Cardiac fibroblast (primary cell): ENCODE measurements at regions not wholly inside any gene's neighbourhood (a gene's known extent, or its start where the extent isn't known, plus 50 kb on each side); places are given as distances from the start of the nearest gene placed in this dataset.
"Not testable (repeated sequence)": the region's sequence is repeated elsewhere in the genome, so short reads cannot be mapped to it uniquely, and the experiment has no call there.

ENCODE experiments used
- DNase-seq, 2 donors: peaks; one replicate each; pipeline versions ENCODE4 v3.0.0 to v3.0.0-alpha.2; 2010; ENCODE audit warnings: low read depth in 2 of 2
- H3K4me3 ChIP-seq, 2 donors: replicated peaks in 1 of 2; 1 replicate in 1 of 2; 2 replicates in 1 of 2; pipeline ENCODE4 v1.5.1; 2011; ENCODE audit warnings: low read depth in 2 of 2, low read length in 2 of 2, mild to moderate bottlenecking in 2 of 2, moderate library complexity in 1 of 2
- TF ChIP-seq, protein P1 (sequence below): IDR thresholded peaks from one replicate; pipeline ENCODE4 v1.5.1; 2011; ENCODE audit warnings: low read depth, mild to moderate bottlenecking, low read length, inconsistent platforms

DNA sequence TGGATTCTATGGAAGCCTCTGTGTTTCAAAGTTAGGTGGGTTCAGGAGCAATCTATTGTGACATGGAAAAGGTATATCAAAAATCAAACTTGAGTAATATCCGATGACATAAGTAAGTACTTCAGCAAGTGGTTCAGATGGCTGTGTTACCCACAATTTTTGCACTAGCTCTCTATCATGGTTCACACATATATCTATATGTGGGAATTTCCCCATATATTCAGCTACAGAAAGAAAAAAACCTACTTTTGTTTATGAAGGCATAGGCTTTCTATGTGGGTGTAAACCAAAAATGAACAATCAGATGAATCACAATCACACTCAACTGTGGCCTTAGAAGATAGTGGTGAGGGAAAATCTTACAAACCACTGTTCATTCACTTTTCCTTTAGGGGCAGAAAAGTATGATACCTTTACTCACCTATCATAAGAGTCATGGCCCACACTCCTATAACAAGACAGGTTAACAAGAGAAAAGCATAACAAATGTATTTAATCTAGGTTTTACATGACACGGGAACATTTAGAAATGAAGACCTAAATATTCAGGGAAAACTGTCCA is 449.6 kb upstream of the HTR1E start:
- no peak overlapping the region for H3K4me3 ChIP-seq
- TF ChIP-seq, protein P1, sequence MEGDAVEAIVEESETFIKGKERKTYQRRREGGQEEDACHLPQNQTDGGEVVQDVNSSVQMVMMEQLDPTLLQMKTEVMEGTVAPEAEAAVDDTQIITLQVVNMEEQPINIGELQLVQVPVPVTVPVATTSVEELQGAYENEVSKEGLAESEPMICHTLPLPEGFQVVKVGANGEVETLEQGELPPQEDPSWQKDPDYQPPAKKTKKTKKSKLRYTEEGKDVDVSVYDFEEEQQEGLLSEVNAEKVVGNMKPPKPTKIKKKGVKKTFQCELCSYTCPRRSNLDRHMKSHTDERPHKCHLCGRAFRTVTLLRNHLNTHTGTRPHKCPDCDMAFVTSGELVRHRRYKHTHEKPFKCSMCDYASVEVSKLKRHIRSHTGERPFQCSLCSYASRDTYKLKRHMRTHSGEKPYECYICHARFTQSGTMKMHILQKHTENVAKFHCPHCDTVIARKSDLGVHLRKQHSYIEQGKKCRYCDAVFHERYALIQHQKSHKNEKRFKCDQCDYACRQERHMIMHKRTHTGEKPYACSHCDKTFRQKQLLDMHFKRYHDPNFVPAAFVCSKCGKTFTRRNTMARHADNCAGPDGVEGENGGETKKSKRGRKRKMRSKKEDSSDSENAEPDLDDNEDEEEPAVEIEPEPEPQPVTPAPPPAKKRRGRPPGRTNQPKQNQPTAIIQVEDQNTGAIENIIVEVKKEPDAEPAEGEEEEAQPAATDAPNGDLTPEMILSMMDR, result no peak
- DNase-seq, result no peak

DNA sequence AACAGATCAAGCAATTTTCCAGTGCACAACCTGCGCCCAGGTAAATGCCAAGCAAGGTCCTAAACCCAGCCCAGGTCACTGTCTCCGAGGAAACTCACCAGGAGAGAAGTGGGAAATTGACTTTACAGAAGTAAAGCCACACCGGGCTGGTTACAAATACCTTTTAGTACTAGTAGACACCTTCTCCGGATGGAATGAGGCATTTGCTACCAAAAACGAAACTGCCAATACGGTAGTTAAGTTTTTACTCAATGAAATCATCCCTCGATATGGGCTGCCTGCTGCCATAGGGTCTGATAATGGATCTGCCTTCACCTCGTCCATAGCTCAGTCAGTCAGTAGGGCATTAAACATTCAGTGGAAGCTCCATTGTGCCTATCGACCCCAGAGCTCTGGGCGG is 459.0 kb upstream of the HTR1E start:
- not testable (repeated sequence) for DNase-seq, H3K4me3 ChIP-seq

DNA sequence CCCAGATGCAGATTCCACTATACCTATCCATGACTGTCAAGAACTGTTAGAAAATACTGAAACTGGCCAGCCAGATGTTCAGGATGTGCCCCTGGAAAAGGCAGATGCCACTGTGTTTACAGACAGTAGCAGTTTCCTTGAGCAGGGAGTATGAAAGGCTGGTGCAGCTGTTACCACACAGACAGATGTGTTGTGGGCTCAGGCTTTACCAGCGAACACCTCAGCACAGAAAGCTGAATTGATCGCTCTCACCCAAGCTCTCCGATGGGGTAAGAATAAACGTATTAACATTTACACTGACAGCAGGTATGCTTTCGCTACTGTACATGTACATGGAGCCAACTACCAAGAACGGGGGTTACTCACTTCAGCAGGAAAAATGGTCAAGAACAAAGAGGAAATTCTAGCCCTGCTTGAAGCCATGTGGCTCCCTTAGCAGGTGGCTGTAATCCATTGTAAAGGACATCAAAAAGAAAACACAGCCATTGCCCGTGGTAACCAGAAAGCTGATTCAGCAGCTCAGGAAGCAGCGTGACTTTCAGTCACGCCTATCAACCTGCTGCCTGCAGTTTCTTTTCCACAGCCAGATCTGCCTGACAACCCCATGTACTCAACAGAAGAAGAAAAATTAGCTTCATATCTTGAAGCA is 459.7 kb upstream of the HTR1E start:
- DNase-seq, result no peak
- TF ChIP-seq, protein P1, result no peak

DNA sequence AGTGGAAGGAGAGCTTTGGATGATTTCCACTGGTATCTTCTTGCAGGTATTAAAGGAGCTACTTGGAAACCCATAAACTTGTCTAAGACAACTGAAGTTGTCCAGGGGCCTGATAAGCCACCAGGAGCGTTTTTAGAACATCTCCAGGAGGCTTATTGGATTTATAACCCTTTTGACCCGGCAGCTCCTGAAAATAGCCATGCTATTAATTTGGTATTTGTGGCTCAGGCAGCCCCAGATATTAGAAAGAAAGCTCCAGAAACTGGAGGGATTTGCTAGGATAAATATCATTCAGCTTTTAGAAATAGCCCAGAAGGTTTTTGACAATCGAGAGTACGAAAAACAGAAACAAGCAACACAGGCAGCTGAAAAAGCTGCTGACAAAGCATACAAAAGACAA is 461.0 kb upstream of the HTR1E start:
- TF ChIP-seq, protein P1, result no peak
- no peak for DNase-seq
- H3K4me3 ChIP-seq, result no peak overlapping the region

More for the DNA sequence above, 459.7 kb upstream of the HTR1E start:
- no peak overlapping the region for H3K4me3 ChIP-seq

DNA sequence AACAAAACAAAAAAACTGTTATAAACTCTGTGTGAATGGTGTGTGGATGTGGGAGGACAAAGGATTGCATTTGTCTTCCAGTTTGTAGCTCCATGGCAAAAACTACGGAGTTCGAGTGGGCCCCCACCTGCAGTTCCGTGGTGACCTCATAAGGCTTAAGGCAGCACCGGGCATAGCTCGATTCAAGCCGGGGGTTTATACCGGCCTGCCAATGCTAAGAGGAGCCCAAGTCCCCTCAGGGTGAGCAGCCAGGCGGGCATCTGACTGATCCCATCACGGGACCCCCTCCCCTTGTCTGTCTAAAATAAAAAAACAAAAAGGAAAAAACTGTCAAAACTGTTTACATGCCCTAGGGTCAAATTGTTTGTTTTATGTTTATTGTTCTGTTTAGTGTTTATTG is 463.2 kb upstream of the HTR1E start:
- H3K4me3 ChIP-seq, result no peak overlapping the region
- no peak for DNase-seq
- TF ChIP-seq, protein P1, result no peak

DNA sequence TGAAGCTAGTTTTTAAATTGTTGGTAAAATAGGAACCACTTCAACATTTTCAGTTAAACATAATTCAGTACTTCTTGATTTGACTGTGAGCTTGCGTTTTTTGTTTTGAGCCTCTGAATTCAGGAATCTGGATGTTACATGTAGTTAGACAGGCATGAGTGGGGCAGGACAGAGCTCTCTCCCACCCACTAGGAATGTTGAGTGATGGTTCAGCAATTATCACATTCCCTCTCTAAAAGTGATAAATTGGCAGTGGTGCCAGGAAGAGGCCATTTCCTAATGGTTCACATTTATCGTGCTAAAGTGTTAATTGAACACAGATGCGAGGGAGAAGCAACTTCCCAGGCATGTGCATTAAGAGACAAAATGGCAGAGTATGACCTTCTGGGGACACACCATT is 465.5 kb upstream of the HTR1E start:
- TF ChIP-seq, protein P1, result no peak
- no peak for DNase-seq
- H3K4me3 ChIP-seq, result no peak overlapping the region

DNA sequence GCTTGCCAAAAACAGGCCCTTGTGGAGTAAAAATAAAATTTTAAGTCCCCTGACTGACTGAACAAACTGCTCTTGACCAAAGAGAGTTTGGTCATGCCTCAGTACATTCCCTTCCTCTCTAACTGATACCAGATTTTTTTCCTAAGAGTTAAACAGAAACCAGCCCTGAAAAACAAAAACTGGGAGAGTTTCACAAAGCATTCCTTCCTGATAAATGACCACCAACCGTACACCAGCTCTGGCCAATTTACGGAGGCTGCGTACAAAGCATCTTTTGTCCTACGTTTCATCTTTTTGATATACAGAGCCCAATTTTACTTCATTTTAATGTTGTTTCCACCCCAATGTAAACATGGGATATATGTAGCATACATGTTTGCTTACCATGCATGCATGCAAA is 477.4 kb upstream of the HTR1E start:
- DNase-seq, result no peak
- TF ChIP-seq, protein P1, result no peak
- no peak overlapping the region for H3K4me3 ChIP-seq
